SKM-1 (cell line): ENCODE measurements at regions not wholly inside any gene's neighbourhood (a gene's known extent, or its start where the extent isn't known, plus 50 kb on each side); places are given as distances from the start of the nearest gene placed in this dataset.

Source experiments
- DNase-seq: peaks from one replicate; lab custom pipeline; 2025; ENCODE audit not compliant: unreplicated experiment; lab: John Stamatoyannopoulos, UW

DNA sequence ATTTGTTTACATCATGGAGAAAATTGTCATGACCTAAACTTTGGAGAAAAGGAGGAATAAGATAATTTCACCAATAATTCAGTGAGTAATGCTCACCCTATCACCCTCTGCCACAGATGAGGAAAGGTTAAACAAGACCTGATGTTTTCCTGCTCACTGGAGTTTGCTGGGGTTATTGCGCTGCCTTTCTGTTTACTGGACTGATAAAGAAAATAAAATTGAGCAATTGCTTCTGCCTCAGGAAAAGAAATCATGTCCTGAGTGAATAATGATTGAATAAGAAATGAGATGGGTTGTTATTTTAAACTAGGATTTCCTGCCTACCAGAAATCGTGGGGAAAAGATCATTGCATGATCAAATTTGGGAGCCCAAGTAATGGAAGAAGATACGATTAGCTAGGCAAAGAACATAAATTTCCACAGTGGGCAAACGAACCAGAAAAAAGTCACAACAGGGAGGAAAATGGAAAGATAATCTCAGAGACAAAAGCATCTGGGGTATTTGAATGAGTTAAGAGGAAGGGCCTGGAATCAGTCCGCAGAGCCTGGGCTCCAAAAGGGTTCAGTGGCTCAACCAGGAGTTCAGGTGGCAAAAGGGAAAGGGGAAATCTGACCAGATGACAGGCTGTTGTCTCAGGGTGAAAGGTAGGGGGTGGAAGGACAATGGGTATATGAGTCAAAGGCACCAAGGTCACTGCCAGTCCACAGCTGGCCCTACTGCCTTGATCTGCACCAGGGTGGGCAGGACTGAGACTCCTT lies 146.8 kb downstream of the FAM43A start:
- DNase-seq: no peak

DNA sequence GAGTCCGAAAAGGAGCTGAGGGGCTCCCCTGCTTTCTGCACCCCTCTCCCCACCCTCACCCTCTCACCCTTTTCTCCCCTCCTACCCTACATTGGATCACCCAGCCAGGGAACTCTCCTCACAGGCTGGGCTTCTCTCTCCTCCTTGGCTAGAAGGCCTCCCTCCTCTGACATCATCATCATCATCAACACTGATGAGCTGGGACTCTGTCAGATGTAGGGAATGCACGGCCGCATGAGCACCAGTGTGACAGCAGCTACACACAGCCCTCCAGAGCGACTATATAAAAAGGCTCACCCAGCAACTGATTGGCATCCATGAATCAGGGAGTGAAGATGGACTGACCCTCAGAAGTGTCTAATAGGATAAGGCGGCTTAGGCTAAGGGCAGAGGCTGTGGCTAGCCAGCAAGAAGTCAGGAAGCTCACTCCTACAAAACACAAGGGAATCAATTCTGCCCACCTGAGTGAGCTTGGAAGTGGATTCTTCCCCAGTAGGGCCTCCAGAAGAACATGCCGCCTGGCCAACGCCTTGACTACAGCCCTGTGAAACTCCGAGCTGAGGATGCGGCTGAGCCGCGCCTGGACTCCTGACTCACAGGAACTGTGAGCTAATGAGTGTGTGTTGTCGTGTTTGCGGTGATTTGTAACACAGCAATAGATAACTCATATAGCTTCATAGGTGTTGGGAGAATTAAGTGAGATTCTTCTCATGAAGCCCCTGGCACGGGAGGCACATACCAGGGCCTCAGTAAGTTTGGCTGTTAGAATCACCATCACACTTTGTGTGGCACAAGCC lies 147.6 kb downstream of the FAM43A start:
- DNase-seq: no peak

DNA sequence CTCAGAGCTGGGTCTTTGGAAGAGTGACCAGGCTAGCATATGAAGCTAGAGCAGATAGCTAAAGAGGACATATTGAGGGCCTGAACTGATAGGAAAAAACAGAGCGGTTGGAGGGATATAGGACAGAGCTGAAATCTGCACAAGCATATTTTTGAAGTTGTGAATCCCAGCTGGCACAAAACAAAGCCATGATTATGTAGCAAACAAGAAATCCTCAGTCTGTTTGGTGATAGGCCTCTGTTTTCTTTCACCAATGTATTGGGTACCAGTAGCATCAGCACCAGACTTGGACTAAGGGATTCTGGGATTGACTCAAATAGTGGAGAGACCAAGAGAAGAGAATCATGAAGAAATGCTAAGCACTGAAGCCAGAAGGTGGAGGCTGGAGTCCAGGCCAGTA lies 151.0 kb downstream of the FAM43A start:
- no peak for DNase-seq

DNA sequence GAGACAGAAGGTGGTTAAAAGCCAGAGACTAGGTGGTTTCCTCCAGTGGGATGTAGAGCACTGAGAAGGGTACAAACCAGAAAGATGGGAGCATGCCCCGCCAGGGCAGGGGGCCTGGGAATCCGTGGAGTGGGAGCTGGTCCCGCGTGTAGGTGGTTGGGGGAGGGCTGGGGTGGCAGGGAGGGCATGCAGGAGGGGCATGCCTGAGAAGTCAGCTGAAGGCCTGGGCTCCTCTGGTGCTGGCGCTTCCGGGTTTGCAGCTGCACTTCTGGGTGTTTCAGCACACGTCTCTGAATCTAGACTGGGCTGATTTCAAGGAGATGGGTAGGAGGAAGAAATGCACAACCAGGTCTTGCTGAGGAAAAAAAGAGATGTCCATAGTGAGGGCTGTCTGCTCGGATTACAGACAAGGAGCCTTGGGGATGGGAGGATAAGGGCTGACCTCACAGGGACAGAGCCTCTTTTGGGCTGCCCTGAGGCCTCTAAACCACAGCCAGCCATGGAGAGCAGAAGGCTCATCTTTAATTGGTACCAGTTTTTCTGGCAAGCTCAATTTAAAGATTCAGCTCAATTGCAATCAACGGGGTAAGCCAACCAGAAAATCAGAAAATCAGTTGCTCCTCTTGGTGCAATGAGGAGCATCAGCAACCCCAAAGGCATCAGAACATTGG lies 151.9 kb downstream of the FAM43A start:
- DNase-seq: no peak

DNA sequence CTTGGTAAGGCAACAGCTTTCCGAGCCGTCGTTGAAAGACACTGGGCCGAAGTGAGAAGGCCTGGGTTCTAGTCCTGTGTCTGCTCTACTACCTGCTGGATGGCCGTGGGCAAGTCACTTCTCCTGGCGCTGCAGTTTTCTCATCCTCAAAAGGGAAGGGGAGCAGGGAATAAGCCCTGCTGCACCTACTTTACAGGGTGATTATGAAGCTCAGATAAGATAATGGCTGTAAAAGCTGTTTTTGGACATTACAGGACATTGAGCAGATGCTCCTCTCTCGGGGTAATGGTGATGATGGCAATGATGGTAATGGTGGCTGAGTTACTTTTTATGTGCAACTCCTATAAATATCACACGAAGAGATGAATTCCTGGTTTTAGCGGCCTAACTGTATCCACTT lies 152.6 kb downstream of the FAM43A start:
- no peak for DNase-seq

DNA sequence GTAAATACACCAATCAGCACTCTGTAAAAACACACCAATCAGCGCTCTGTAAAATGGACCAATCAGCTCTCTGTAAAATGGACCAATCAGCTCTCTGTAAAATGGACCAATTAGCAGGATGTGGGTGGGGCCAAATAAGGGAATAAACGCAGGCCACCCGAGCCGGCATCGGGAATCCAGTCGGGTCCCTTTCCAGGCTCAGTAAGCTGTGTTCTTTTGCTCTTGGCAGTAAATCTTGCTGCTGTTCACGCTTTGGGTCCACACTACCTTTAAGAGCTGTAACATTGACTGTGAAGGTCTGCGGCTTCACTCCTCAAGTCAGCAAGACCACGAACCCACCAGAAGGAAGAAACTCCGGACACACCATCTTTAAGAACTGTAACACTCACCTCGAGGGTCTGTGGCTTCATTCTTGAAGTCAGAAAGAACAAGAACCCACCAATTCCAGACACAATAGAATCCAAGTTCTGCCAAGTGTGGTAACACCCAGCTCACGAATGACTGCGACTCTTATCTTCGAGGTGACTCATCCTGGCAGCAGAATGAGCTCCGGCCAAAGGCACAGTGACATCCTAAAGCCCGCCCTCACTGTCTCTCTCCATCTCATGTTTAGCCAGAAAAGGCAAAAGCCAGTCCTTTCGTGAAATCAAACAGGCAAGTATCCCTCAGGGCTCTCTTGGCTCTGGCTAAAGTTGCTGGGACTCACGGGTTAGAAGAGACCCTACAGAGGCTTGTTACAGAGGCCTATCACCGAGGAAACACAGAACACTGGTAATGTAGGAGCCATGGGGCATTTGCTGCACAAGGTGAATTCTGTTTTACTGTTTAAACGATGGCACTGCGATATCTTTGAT lies 155.2 kb downstream of the FAM43A start:
- DNase-seq: no peak

DNA sequence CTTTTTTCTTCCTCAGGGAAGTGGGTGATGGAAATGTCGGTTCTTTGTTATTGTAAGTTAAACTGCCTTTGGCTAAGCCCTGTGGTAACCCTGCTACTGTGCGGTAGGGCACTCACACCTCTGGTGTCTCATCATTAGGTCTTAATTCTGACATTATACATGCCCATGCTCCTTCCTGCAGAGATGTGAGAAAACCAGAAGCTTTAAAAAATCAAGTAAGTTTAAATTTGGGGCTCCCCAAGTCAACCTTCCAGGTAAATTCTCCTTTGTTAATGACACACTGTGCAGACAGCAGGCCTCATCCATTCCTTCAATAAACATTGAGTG lies 155.8 kb downstream of the FAM43A start:
- DNase-seq: no peak

DNA sequence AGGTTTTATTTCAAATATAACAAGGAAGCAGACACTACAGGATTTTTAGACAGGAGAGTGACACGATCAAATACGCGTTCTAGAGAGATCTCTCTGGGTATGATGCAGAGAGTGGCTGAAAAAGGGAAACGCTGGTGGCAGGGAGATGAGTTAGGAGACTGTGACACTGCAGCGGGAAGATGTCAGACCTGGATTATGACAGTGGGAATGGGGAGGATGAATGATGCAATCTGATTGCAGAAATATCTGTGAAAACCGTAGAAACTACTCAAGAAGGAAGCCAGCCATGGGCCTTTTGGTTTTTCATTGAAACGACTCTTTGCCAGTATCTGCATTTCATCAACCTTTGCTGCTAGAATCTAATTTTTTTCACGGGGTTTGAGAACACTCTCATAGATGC lies 157.9 kb downstream of the FAM43A start:
- DNase-seq: peak; percentile 37

DNA sequence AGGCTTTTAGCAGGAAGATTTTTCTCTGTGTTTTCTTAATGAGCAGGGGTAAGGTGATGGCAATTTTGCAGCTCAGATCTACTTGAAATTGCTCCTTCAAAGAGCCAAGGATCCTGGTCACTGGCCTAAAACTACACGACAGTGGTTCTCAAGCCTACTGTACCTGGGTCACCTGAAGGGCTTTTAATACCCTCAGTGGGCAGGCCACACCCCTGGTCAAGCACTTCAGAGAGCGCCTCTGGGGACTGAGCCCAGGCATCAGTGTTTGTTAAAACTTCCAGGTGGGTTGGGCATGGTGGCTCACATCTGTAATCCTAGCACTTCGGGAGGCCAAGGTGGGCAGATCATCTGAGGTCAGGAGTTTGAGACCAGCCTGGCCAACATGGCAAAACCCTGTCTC lies 158.4 kb downstream of the FAM43A start:
- DNase-seq: no peak

DNA sequence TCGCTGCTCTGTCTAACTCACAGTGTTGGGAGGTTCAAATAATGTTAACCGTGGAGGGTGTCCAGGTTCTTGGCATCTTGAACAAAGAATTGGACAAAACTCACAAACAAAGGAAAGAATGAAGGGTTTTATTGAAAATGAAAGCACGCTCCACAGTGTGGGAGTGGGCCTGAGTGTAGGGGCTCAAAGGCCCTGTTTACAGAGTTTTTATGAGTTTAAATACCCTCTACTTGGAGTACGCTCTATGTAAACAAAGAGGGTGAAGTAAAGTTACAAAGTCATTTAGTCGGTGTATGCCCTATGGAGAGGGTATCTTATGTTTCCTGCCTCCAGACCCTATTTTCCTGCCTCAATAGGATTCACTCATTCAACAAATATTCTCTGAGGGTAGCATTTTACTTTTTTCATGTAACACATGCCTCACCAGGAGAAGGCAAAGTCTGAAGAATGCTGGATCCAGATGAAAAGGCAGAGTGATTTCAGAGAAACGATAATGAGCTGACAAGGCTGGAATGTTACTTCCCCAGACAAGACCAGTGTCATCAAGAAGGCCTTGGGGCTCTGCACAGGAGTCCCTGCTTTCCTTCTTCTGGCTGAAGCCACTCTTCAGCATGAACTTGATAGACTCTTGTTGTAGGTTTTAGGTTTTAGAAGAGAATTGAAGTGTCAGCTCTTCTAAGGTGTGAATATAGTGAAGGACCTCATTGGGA lies 163.6 kb downstream of the FAM43A start:
- no peak for DNase-seq

DNA sequence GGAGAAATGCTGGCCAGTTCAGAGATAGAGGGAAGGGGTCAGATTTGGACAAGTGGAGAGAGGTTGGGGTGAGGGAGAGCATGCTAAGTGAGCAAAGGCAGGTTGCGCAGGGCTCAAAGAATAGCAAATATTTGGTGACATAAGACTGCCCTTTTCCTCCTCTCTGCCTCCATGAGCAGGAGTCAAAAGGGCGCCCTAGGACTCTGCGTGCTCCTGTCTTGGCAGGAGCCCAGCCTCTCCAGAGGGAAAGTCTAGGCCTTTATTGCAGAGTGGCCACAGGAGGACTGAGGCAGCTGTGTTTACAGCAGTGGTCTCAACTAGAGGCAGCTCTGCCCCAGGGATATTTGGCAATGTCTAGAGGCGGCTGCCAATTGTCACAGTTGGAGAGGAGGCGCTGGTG lies 165.6 kb downstream of the FAM43A start:
- DNase-seq: no peak

DNA sequence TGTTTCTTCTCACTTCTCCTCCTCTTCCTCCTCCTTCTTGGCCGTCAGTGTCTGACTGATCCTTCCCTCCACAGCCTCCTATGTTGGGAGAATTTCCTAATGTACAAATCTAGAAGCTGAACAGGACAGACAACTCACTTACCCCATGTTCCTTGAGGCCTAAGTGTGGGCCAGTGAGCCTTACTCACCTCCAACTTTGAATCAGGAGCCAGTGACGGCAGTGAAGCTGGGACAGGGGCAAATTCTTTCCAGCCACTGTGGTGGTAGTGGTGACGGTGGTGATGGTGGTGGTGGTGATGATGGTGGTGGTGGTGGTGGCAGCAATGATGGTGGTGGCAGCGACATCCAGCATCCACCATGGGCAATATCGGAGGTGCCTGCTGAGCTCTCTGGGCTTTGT lies 166.3 kb downstream of the FAM43A start:
- no peak for DNase-seq

DNA sequence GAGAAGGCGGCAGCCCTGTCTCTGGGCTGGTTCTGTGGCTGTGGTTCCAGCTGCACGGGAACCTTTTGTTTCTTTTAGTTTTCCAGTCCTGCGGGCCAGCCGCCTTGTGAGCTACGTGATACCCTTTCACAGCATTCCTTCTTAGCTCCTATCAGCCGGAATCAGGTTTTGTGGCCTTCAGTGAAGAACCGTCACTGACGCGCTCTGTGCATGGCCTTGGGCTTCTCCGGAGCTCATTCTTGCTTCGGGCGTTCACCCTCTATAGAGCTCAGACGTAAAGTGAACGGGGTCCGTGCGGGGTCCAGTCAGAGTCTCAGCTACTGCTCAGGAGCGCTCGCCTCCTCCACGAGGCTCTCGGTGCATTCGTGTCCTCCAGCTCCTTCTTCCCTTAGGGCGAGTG lies 166.7 kb downstream of the FAM43A start:
- no peak for DNase-seq

DNA sequence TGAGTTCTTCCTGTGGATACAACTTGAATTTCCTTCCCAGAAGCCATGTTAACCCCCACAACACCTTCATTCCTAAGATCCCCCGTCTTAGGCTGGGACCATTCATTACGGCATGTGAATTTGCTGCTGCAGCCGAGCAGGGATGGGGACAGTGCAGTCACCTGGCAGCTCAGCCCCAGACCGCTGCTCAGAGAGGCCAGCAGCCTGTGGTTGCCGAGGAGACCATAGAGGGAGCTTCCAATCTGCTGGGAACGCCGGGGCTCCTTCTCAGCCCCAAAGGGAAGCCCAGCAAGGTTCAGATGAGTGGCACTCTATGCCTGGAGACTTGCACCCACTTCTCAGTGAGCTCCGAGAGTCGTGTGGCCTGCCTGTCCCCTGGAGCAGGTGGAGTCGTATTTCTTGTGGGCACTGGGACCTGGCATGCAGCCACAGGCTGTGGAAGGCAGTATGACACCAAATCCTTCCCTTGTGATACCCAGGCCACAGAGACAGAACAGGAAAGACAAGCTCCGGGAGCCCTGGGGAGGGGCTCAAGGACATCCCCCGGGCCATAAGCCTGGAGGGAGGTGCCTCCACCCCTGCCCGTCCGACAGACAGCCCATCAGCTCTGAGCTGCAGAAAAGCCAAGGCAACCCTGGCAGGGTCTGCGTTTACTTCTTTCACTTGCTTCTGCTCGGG lies 167.3 kb downstream of the FAM43A start:
- no peak for DNase-seq

DNA sequence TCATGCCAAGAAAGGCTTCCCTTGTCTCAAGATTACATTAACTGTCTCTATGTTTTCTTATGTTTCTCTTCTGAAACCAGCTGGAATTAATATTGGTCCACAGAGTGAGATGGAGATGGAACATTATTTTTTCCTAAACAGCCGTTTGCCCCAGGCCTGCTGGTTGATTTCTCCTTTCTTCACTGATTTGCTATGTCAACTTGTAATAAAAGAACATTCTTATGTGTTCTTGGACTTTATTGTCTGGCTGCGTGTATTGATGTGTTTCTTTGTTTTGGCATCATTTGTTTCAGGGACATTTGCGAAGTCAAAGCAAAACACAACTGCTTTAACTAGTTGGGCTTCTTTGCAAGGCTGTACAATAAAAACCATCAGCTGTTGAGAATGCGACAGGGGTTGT lies 168.5 kb downstream of the FAM43A start:
- DNase-seq: no peak

DNA sequence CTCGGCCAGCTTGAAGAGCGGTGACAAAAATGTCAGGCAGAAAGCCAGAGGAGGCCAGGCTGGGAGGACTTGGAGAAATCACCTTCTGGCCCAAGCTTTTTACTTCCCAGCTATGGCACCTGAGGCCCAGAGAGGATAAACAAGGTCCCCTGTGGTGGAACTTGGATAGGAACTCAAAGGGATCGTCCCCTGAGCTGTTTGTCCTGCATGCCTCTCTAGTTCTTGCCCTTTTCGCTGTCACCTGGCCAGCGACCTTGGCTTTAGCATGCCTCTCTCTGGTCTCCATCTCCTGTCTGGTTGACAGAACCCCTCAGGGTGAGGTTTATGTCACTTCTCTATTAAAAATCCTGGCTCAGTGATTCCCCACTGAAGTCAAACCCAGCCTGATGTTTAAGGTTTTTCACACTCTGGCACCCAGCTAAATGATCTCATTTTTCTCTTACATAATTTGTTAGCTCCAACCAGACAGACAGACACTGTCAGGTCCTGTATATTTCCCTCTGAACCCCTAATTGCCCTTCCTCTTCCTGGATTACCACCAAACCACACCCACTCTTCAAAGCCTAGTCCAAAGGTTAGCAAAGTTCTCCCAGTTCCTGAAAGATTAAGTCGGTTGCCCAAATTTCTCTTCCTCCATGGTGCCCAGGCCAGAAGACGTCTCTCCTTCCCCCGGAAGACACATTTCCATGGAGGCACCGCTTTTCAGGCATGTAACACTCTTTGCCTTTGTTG lies 169.1 kb downstream of the FAM43A start:
- DNase-seq: peak; percentile 69

DNA sequence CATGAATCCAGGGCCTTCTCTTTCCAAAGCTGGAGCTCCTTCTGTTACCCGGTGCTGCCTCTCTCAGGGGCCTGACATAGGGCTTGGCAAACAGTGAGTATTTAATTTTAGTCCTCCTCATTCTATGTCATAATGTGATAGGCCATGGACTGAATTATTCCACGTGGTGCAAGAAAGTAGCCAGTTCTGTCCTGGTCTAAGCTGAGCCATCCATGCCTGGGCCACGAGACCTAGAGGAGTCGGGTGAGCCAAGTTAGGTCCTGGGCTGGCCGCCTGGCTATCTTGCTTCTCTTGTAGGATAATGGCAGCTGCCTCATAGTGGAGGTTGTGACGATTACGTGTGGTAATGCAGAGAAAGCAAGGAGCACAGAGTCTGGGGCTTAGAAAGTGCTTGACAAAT lies 170.6 kb downstream of the FAM43A start:
- no peak for DNase-seq

DNA sequence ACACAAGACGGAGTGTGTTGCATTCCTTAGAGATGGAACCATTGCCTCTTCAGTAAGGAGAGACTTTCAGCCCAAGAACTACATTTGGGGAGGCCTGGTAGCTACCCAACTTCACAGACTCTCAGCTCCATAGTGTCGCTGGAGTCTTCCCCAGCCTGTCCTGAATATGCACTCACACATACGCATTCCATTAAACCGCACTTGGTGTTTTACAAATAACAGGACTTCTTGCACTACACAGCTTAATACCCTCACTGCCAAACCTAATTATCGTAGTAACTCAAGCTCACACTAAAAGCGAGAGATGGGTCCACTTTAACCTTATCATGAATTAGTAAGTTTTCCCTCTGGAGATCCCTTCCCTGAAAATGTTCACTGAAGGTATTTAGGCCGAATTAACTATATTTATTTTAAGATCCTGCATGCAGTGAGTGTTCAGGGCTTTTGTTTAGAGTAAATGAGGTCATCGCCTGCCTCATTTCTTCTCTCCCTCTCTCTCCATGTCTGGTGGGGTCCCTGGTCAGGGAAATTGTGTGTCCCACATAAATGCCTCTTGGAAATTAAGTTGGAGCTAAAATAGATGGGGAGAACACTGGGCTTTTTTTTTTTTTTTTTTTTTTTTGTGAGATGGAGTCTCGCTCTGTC lies 171.9 kb downstream of the FAM43A start:
- DNase-seq: no peak

DNA sequence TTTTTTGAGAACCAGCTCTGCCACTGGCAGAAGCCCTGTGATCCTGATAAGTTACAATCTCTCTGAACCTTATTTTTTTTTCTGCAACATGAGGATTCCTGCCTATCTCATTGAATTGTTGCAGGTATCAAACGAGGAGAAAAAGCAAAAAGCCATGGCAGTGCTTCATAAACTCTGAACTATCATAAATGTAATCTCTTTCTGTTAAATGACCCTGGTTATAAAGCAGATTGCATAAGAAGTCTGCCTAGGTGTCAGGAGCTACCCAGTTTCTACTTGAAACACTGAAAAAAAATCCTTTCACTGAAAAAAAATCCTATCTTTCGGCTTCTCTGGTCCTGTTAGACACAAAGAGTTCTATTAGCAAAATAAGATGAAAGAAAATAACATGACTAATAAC lies 172.7 kb downstream of the FAM43A start:
- DNase-seq: no peak
